WERI-Rb-1 (cell line): ENCODE measurements at regions not wholly inside any gene's neighbourhood (a gene's known extent, or its start where the extent isn't known, plus 50 kb on each side); places are given as distances from the start of the nearest gene placed in this dataset.

Source experiments
- DNase-seq: peaks from one replicate; pipeline ENCODE4 v3.0.0-alpha.2; 2020
- H3K27ac ChIP-seq: fragments of 250-450 bp; sonication (Bioruptor Pico); 2 replicates; pipeline ENCODE4 v1.5.1; 2020; ENCODE audit warnings: mild to moderate bottlenecking, moderate library complexity
- H3K27me3 ChIP-seq: fragments of 250-450 bp; sonication (Bioruptor Pico); 2 replicates; pipeline ENCODE4 v1.5.1; 2021; ENCODE audit warnings: mild to moderate bottlenecking, low read depth, moderate library complexity; ENCODE audit not compliant: insufficient read depth, severe bottlenecking
- H3K36me3 ChIP-seq: fragments of 250-450 bp; sonication (Bioruptor Pico); 2 replicates; pipeline ENCODE4 v1.5.1; 2020; ENCODE audit warnings: mild to moderate bottlenecking, moderate library complexity
- H3K4me3 ChIP-seq: 2 replicates; pipeline ENCODE4 v1.5.1; 2011; ENCODE audit warnings: low read depth, mild to moderate bottlenecking, control low read depth, low read length
- H3K9me3 ChIP-seq: fragments of 250-450 bp; sonication (Bioruptor Pico); 2 replicates; pipeline ENCODE4 v1.5.1; 2021; ENCODE audit warnings: mild to moderate bottlenecking, moderate library complexity; ENCODE audit not compliant: severe bottlenecking
- TF ChIP-seq, protein P1 (sequence below): IDR thresholded peaks from 2 replicates; pipeline ENCODE4 v1.5.1; 2011; ENCODE audit warnings: low read depth, mild to moderate bottlenecking, control low read depth, inconsistent platforms, low read length

DNA sequence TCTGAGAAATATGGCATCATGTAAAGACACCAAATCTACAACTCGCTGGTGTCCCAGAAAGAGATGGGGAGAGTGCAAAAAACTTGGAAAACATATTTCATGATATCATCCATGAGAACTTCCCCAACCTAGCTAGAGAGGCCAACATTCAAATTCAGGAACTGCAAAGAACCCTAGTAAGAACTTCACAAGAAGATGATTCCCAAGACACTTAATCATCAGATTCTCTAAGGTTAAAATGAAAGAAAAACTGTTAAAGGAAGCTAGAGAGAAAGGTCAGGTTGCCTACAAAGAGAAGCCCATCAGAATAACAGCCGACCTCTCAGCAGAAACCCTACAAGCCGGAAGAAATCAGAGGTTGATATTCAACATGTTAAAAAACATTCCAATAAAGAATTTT lies 95.5 kb upstream of the PRLR start:
- Histone ChIP-seq H3K9me3 (no peaks in the 10 kb centered on the region), H3K27ac (no peak overlapping the region), H3K36me3 (no peaks in the 10 kb centered on the region), H3K27me3 (peaks cover 61% of the 10 kb centered on the region), H3K4me3 (no peak overlapping the region)
- no peak for DNase-seq
- TF ChIP-seq, protein P1, sequence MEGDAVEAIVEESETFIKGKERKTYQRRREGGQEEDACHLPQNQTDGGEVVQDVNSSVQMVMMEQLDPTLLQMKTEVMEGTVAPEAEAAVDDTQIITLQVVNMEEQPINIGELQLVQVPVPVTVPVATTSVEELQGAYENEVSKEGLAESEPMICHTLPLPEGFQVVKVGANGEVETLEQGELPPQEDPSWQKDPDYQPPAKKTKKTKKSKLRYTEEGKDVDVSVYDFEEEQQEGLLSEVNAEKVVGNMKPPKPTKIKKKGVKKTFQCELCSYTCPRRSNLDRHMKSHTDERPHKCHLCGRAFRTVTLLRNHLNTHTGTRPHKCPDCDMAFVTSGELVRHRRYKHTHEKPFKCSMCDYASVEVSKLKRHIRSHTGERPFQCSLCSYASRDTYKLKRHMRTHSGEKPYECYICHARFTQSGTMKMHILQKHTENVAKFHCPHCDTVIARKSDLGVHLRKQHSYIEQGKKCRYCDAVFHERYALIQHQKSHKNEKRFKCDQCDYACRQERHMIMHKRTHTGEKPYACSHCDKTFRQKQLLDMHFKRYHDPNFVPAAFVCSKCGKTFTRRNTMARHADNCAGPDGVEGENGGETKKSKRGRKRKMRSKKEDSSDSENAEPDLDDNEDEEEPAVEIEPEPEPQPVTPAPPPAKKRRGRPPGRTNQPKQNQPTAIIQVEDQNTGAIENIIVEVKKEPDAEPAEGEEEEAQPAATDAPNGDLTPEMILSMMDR = no peak

DNA sequence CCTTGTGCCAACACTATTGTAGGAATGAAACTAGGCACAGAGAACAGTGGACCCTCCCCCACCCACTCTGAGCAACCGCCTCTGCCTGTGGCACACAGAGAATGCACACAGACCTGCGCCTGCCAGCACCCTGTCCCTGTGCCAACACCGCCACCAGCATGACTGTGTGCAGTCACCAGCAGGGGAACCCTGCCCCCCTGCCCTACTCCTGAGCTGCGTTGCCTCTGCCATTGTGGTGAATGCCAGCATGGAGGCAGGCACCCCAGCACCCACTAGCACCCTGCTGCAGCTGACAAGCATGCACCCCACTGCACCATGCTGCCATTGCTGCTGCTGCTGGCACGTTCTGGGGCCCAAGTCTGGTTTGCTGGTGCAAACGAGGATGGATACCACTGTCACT lies 94.4 kb upstream of the PRLR start:
- TF ChIP-seq, protein P1 = no peak

DNA sequence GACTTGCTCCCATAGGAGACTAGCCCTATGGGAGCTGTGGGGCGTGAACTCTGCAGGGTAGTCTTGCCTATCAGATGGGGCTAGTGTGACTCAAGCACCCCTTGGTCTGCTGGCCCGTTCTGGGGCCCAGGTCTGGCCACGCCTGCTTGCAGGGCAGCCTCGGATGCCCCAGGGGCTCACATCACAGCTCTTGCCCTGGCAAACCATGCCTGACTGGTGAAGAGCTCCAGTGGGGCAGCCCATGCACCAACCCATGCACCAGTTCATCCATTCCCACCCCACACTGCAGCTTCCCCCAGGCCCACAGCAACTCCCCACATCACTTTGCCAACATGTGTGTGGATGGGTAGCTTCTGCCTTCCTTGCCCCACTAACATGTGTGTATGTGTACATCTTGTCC lies 93.9 kb upstream of the PRLR start:
- Histone ChIP-seq H3K27me3 (peaks cover 59% of the 10 kb centered on the region), H3K36me3 (no peaks in the 10 kb centered on the region), H3K4me3 (no peak overlapping the region), H3K9me3 (no peaks in the 10 kb centered on the region), H3K27ac (no peak overlapping the region)
- DNase-seq = no peak
- TF ChIP-seq, protein P1 = no peak

More for the DNA sequence above, 94.4 kb upstream of the PRLR start:
- Histone ChIP-seq H3K9me3 (no peaks in the 10 kb centered on the region), H3K36me3 (no peaks in the 10 kb centered on the region), H3K27ac (no peak overlapping the region), H3K4me3 (no peak overlapping the region), H3K27me3 (peaks cover 59% of the 10 kb centered on the region)
- DNase-seq = no peak

DNA sequence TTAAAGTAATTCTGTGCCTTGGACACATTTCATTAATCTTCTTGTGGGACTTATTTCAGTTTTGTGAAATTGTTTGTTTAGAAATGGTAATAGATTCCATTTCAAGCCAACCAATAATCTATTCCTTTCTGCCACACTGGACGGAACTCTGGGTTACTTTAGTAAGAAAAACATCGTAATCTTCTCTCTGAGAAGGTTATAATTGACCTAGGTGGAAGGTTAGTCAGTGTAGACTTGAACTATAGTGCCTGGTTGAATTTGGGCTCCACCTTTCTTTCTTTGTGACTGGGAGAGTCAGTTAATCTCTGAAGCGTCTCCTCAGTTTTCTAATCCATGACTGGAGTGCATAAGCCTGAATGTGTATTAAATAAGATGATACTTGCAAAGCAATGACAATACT lies 89.7 kb upstream of the PRLR start:
- H3K27me3 ChIP-seq = peaks cover 67% of the 10 kb centered on the region
- no peak overlapping the region for H3K4me3 ChIP-seq
- no peak overlapping the region for H3K27ac ChIP-seq
- H3K36me3 ChIP-seq = no peaks in the 10 kb centered on the region
- H3K9me3 ChIP-seq = no peaks in the 10 kb centered on the region
- DNase-seq = no peak
- TF ChIP-seq, protein P1 = no peak

DNA sequence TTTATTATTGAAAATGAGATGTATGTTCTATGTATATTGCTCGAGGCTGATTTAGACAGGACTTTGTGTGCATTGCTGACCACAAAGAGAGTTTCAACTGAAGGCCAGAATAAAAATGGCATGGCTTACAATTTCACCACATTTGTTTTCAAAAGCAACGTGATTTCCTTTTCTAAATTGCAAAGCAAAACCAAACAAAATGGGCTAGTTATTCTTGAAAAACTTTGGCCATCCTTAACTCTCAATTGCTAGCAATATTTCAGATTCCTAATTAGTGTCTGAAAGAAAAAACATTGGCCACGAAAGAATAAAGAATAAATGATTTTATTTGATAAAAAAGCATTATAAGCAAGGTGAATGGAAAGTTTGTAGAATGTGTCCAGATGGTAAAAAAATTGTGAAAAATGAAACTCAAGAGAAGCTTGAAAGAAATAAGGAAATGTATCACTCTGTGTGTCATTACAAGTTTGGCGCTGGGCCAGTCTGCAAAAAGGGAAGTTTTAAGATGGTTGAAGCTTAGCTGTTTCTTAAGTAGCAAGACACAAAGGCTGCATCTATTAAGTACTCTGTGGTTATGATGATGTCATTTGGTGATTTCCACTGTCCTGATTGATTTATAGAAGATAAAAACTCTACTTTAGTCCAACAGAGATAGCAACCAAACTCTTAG lies 89.2 kb upstream of the PRLR start:
- TF ChIP-seq, protein P1 = no peak
- Histone ChIP-seq H3K27ac (no peak overlapping the region), H3K27me3 (peaks cover 67% of the 10 kb centered on the region), H3K9me3 (no peaks in the 10 kb centered on the region), H3K36me3 (no peaks in the 10 kb centered on the region), H3K4me3 (no peak overlapping the region)
- DNase-seq = no peak

DNA sequence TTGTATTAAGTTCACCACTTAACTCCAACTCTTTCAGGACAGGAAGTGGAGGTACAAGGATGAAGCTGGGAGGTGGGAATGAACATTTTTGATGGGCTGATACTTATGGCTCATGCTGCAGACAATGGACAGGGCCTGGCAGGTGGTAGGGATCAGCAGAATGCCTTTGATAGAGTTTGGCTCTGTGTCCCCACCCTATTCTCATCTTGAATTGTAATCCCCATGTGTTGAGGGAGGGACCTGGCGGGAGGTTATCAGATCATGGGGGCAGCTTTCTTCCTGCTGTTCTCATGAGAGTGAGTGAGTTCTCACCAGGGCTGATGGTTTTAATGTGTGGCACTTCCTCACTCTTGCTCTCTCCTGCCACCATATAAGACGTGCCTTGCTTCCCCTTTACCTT lies 87.3 kb upstream of the PRLR start:
- no peak overlapping the region for H3K4me3 ChIP-seq
- peaks cover 73% of the 10 kb centered on the region for H3K27me3 ChIP-seq
- TF ChIP-seq, protein P1 = no peak
- DNase-seq = no peak
- H3K27ac ChIP-seq = no peak overlapping the region
- H3K36me3 ChIP-seq = no peaks in the 10 kb centered on the region
- H3K9me3 ChIP-seq = no peaks in the 10 kb centered on the region
